GM23338 (cell line): ENCODE measurements at regions not wholly inside any gene's neighbourhood (a gene's known extent, or its start where the extent isn't known, plus 50 kb on each side); places are given as distances from the start of the nearest gene placed in this dataset.

Experiments used
- CREB1 ChIP-seq: fragments of 250-450 bp; sonication (Bioruptor Pico); IDR thresholded peaks from 2 replicates; pipeline ENCODE4 v1.5.0; 2020; ENCODE audit warnings: low read depth, mild to moderate bottlenecking, moderate library complexity
- CTCF ChIP-seq, 2 experiments: fragments of 200-600 bp in 1 of 2; sonication (generic) in 1 of 2; conservative IDR thresholded peaks; 2 replicates each; pipeline versions ENCODE4 v1.5.1 to v1.6.1; 2016 to 2017; ENCODE audit warnings: antibody characterized with exemption in 2 of 2, low read depth in 2 of 2, mild to moderate bottlenecking in 2 of 2, moderate library complexity in 1 of 2
- ETS1 ChIP-seq: IDR thresholded peaks from 2 replicates; pipeline ENCODE4 v1.6.1; 2016; ENCODE audit warnings: antibody characterized with exemption
- EZH2 ChIP-seq: fragments of 200-600 bp; sonication (generic); IDR thresholded peaks from one replicate; pipeline ENCODE4 v1.8.0; 2017; ENCODE audit warnings: antibody characterized with exemption, mild to moderate bottlenecking, low read depth; ENCODE audit not compliant: unreplicated experiment
- EZH2phosphoT487 ChIP-seq: fragments of 200-600 bp; sonication (generic); IDR thresholded peaks from one replicate; pipeline ENCODE4 v1.8.1; 2018; ENCODE audit warnings: antibody characterized with exemption; ENCODE audit not compliant: unreplicated experiment
- JUNB ChIP-seq: IDR thresholded peaks from one replicate; pipeline ENCODE4 v1.6.1; 2016; ENCODE audit warnings: antibody characterized with exemption; ENCODE audit not compliant: unreplicated experiment
- NANOG ChIP-seq: IDR thresholded peaks from 2 replicates; pipeline ENCODE4 v1.6.1; 2016; ENCODE audit warnings: antibody characterized with exemption, borderline replicate concordance
- POLR2AphosphoS5 ChIP-seq: IDR thresholded peaks from 2 replicates; pipeline ENCODE4 v1.6.1; 2016; ENCODE audit warnings: antibody characterized with exemption, low read depth
- REST ChIP-seq: IDR thresholded peaks from one replicate; pipeline ENCODE4 v1.6.1; 2018; ENCODE audit warnings: antibody characterized with exemption; ENCODE audit not compliant: unreplicated experiment
- STAT1 ChIP-seq: IDR thresholded peaks from one replicate; pipeline ENCODE4 v1.6.1; 2016; ENCODE audit warnings: antibody characterized with exemption; ENCODE audit not compliant: unreplicated experiment
- ZNF114 ChIP-seq: fragments of 250-450 bp; sonication (Bioruptor Pico); IDR thresholded peaks from 2 replicates; pipeline ENCODE4 v1.5.0; 2020; ENCODE audit warnings: mild to moderate bottlenecking, moderate library complexity
- ZNF462 ChIP-seq: fragments of 250-450 bp; sonication (Bioruptor Pico); IDR thresholded peaks from 2 replicates; pipeline ENCODE4 v1.5.0; 2020; ENCODE audit warnings: mild to moderate bottlenecking, moderate library complexity

- TF ChIP-seq POLR2AphosphoS5 (no peak), REST (no peak), EZH2 (no peak), CTCF (conservative IDR thresholded peaks at IDR 0.05; ENCODE audit: low read depth in 2 of 2) (no peak), EZH2phosphoT487 (no peak), JUNB (no peak), CREB1 (CRISPR knock-in tag) (no peak), NANOG (no peak), ETS1 (no peak), ZNF462 (CRISPR knock-in tag) (no peak), STAT1 (no peak), ZNF114 (no peak)
Observed at GRCh38 chr3:5542472-5542871, 355.0 kb downstream of the EDEM1 start.
